ENCODE measurements at regions not wholly inside any gene's neighbourhood (a gene's known extent, or its start where the extent isn't known, plus 50 kb on each side); places are given as distances from the start of the nearest gene placed in this dataset.

DNA sequence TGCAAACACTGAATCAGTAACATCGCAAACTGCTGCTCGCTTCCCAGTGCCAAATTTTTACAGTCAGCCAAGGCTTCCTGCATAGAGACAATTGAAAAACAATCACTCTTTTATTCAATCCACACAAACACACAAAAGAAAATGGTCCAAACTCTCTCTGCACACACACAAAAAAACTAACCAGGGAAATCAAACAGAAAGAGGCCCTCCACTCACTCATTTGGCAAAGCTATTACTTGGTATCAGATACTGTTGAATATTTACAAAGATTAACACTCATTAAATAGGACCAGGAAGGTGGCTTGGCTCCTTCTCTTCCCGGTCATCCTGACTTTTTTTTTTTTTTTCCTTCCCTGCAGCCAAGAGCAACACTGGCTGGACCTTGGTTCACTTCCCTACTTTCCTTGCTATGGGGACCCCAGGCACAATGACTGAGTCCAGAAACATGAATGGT is 62.4 kb upstream of the SPATA12 start:
- TF ChIP-seq, protein P1, sequence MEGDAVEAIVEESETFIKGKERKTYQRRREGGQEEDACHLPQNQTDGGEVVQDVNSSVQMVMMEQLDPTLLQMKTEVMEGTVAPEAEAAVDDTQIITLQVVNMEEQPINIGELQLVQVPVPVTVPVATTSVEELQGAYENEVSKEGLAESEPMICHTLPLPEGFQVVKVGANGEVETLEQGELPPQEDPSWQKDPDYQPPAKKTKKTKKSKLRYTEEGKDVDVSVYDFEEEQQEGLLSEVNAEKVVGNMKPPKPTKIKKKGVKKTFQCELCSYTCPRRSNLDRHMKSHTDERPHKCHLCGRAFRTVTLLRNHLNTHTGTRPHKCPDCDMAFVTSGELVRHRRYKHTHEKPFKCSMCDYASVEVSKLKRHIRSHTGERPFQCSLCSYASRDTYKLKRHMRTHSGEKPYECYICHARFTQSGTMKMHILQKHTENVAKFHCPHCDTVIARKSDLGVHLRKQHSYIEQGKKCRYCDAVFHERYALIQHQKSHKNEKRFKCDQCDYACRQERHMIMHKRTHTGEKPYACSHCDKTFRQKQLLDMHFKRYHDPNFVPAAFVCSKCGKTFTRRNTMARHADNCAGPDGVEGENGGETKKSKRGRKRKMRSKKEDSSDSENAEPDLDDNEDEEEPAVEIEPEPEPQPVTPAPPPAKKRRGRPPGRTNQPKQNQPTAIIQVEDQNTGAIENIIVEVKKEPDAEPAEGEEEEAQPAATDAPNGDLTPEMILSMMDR (IDR thresholded peaks at IDR 0.05; ENCODE audit: insufficient read depth, low read length, poor library complexity, severe bottlenecking) = no peak
- no peak for TF ChIP-seq EZH2phosphoT487 (conservative IDR thresholded peaks at IDR 0.05; ENCODE audit: low read length)

All from SU-DHL-6 (cell line).